ENCODE measurements at regions not wholly inside any gene's neighbourhood (a gene's known extent, or its start where the extent isn't known, plus 50 kb on each side); places are given as distances from the start of the nearest gene placed in this dataset.
A peak's percentile ranks its signal among the peaks of the same experiment; 100 is the strongest.

DNA sequence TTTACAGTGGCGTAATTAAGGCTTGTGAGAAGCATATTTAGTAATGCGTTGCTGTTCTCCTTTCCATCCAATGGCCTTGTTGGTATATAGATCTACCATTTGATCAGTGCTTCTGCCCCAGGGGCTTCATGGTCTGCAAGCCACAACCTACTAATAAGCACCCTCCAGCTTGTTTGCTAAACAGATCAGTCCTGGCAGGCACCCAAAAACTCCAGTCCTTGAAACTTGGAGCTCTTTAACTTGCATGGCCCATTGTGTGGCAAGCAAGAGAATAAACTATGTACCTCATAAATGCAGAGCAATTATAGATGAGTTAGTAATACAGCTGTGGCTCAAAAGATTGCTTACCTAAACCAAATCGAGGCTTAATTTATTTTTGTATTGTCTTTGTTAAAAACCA lies 158.5 kb downstream of the FTCDNL1 start:
- no peak for DNase-seq (ENCODE audit: insufficient read length, low spot score)
- no peak for TF ChIP-seq CTCF (IDR thresholded peaks at IDR 0.05; ENCODE audit: insufficient read depth, missing control alignments)

GRCh38 chr2:199690225-199690624 lies 160.8 kb downstream of the FTCDNL1 start:
- FAIRE-seq (no peak), DNase-seq (ENCODE audit: insufficient read length, low spot score) (no peak)
- TF ChIP-seq CTCF (IDR thresholded peaks at IDR 0.05; ENCODE audit: insufficient read depth, missing control alignments) = no peak

More for the DNA sequence above, 158.5 kb downstream of the FTCDNL1 start:
- FAIRE-seq = no peak

- FAIRE-seq (no peak), DNase-seq (ENCODE audit: insufficient read length, low spot score) (no peak)
- no peak for TF ChIP-seq CTCF (IDR thresholded peaks at IDR 0.05; ENCODE audit: insufficient read depth, missing control alignments)
Observed at GRCh38 chr2:199685669-199686068, 165.3 kb downstream of the FTCDNL1 start.

- FAIRE-seq (no peak), DNase-seq (ENCODE audit: insufficient read length, low spot score) (no peak)
- no peak for TF ChIP-seq CTCF (IDR thresholded peaks at IDR 0.05; ENCODE audit: insufficient read depth, missing control alignments)
Observed at GRCh38 chr2:199684832-199685231, 166.2 kb downstream of the FTCDNL1 start.

- FAIRE-seq = no peak
- no peak for DNase-seq (ENCODE audit: insufficient read length, low spot score)
- TF ChIP-seq CTCF (IDR thresholded peaks at IDR 0.05; ENCODE audit: insufficient read depth, missing control alignments) = peak; percentile 9
Observed at GRCh38 chr2:199684168-199684567, 166.8 kb downstream of the FTCDNL1 start.

GRCh38 chr2:199682001-199682400 lies 169.0 kb downstream of the FTCDNL1 start:
- FAIRE-seq (no peak), DNase-seq (ENCODE audit: insufficient read length, low spot score) (no peak)
- TF ChIP-seq CTCF (IDR thresholded peaks at IDR 0.05; ENCODE audit: insufficient read depth, missing control alignments) = no peak

DNA sequence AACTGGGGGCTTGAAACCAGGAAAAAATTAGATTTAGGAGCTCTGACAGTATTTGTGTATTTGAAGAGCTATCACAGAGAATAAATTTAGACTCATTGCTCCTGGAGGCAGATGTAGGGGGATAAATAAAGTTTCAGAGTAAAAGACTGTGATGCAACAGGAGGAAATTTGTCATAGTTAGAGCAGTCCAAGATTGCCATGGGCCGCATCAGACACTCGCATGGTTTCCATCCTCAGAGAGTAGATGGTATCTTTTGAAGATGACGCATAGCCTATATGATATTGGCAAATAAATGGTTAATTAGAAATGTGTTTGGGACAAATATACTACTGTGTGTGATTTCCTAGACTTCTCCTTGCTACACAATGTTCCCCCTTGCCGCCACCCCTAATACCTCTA lies 170.5 kb downstream of the FTCDNL1 start:
- DNase-seq (ENCODE audit: insufficient read length, low spot score) (no peak), FAIRE-seq (no peak)
- TF ChIP-seq CTCF (IDR thresholded peaks at IDR 0.05; ENCODE audit: insufficient read depth, missing control alignments) = no peak

All from D721Med (cell line).